SKM-1 (cell line): ENCODE measurements at regions not wholly inside any gene's neighbourhood (a gene's known extent, or its start where the extent isn't known, plus 50 kb on each side); places are given as distances from the start of the nearest gene placed in this dataset.
"Not testable (repeated sequence)": the region's sequence is repeated elsewhere in the genome, so short reads cannot be mapped to it uniquely, and the experiment has no call there.

Experiments
- DNase-seq: peaks from one replicate; lab custom pipeline; 2025; ENCODE audit not compliant: unreplicated experiment; lab: John Stamatoyannopoulos, UW

DNA sequence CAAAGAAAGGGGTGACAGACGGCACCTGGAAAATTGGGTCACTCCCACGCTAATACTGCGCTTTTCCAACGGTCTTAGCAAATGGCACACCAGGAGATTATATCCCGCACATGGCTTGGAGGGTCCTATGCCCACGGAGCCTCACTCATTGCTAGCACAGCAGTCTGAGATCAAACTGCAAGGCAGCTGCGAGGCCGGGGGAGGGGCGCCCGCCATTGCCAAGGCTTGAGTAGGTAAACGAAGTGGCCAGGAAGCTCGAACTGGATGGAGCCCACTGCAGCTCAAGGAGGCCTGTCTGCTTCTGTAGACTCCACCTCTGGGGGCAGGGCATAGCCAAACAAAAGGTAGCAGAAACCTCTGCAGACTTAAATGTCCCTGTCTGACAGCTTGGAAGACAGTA lies 676.8 kb downstream of the BCKDHB start:
- DNase-seq: not testable (repeated sequence)

GRCh38 chr6:80771941-80772340 lies 665.5 kb downstream of the BCKDHB start:
- no peak for DNase-seq

- no peak for DNase-seq
Observed at GRCh38 chr6:80769106-80769505, 662.6 kb downstream of the BCKDHB start.

DNA sequence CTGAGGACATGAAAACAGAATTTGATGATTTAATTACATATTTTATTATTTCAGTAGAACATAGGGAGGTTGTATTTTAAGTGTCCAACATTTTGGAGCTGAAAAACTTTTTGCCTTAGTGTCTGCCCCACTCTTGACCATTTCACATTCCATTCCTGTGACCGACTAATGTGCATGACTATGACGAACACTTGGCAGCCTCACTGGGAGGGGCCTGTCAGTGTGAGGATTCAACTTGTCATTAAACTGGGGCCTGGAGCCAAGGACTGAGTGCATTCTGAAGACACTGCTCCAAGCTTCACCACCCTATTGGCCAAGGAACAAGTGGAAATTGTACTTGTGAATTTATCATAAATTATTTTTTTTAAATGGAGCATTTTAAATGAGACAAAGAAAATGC lies 661.3 kb downstream of the BCKDHB start:
- DNase-seq: no peak

GRCh38 chr6:80744213-80744612 lies 637.7 kb downstream of the BCKDHB start:
- no peak for DNase-seq

GRCh38 chr6:80742481-80742880 lies 636.0 kb downstream of the BCKDHB start:
- DNase-seq: no peak

GRCh38 chr6:80733641-80734040 lies 627.2 kb downstream of the BCKDHB start:
- no peak for DNase-seq

GRCh38 chr6:80728830-80729229 lies 622.4 kb downstream of the BCKDHB start:
- no peak for DNase-seq

DNA sequence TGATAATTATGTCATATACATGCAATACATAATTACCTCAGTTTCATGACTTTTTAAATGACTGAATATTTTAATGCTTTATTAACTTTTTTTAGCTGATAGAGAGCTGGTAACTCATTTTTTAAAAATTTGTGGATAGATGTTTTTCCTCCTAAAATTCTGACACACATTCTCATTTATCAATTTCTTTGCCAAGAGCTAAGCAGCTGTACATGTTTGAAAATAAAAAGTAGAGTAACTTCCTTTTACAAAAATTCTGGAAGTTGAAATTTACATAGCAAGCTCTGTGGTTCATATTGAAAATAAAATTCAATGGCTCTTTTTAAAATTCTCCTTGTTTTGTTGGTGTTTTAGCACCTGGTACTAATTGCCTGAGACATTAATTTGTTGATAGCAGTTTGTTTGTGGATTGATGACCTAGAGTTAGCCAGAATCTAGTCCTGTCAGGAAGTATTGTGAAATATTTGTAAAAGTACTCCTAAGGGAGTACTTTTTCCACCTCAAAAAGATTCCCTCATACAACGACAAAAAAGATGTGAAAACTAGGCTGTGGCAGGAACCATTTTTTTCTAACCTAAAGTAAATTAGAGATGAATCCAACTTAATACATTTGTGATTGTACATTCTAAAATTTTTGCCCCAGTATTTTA lies 621.8 kb downstream of the BCKDHB start:
- no peak for DNase-seq

DNA sequence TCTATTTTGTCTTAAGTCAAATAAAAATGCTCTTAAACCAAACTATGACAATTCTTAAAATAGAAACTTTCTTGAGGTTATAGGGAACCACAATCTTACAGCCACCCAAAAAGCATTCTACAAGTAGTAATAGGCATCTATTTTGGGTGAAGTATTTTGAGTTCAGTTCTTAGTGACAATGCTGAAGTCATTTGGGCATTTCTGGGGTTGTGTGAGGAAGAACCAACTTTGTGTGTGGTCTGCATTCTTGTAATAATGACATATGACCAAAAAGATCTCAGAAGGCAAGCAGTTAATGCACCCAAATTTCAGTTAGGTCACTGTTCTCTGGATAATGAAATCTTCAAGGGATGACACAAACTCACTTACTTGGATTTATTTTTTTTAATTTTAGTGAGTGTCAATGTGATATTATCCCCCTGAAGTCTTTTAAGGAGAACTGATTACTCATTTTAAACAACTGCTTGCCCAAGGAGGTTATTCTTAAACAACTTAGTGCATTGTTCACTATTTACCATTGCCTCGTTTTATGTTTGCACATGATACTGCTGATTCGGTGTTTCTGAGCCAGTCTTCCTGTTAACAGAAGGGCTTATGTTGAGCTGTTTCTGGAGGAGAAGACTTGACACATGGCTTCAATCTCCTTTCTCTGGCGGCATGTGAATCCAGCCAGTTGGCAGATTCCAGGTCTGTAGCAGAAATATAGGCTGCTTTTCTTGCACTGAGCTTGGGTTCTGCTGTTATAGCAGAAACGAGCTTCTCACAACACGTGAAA lies 618.9 kb downstream of the BCKDHB start:
- DNase-seq: no peak

DNA sequence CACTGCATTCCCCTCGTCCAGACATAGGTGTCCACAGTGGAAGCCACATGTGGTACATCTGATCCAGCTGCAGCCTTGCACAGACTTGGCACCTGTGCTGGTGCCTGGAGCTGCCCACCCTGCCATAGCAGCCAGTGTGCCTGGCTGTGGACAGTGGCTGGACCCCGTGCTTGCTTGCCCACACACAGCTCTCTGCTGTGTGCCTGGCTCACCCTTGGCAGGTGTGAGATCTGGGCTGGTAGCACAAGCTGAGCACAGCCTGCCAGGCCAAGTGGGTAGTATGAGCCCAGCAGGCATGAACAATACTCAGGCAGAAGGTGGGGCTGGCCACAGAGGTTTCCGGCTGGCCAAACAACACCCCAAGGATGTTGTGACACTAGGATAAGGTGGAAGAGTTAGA lies 614.4 kb downstream of the BCKDHB start:
- DNase-seq: no peak

GRCh38 chr6:80714513-80714912 lies 608.0 kb downstream of the BCKDHB start:
- no peak for DNase-seq

GRCh38 chr6:80698459-80698858 lies 592.0 kb downstream of the BCKDHB start:
- DNase-seq: no peak

DNA sequence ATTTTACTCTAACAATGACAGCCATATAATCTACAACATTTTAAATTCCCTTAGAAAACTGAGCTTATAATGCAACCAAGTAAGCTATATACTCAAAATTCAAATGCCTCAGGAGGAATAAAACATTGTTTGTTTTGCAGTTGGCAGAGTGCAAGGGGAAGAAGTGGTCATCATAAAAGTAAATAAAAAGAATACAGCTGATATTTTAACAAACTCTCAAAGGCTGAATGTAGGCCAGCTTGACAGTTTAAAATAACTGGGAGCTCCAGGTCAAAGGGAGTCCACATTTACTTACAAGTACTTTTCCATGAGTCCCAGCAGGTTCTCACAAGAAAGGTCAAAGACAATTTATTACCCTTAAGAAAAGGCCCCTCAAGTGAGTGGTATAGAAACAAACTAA lies 589.8 kb downstream of the BCKDHB start:
- no peak for DNase-seq

DNA sequence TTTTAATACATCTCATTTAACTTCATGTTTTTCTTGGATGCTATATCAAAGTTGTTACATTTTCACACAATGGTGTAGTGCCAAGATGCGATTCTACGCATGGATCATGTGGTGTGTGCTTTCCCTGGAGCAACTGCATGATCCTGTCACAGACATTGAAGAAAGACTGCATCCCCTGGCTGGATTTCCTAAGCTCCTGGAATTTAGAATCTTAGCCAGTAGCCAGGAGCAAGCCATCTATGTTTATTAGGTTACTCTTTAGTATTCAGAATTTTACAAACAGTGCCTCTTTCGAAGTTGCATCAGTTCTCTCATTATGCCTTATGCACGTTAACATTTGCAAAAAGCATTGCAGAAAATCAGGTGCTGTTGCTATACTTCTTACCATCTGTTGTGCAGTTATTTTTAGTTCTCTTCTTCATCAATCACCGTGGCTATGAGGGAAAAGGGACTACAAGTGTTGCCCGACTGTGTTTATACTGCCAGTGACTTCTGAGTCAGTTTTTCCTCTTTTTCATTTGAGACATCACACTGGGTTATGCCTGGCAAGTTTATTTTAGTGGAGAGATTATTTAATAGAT lies 584.2 kb downstream of the BCKDHB start:
- DNase-seq: no peak

DNA sequence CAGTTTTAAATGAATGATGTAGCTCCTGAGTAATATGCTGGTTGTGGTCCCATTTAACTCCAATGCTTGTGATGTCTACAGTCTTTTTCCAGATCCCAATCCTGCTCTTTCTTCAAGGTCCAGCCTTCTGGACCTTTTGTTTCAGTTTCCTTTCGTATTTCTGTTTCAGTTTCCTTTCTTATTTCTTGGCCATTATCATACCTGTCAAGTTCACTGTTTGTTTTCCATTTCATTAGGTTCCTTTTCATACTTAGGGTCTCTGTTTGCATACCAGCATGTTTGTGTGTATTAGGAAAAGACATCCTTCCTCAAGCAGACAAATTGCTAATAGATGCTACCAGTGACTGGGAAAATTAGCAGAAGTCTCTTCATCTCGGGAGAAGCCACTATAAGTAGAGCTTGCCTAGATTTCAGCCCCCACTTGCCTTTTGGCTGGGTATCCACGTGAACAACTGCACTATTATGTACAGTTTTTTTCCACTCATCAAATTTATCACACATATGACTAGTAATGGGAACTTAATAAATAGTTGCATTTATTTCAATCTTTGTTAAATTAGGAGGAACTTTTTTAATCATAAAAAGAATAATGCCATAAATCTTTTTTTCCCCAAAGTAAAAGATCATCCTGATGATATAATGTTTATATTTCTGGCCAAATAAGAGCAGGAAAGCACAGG lies 583.4 kb downstream of the BCKDHB start:
- no peak for DNase-seq

- no peak for DNase-seq
Observed at GRCh38 chr6:80679992-80680391, 573.5 kb downstream of the BCKDHB start.

DNA sequence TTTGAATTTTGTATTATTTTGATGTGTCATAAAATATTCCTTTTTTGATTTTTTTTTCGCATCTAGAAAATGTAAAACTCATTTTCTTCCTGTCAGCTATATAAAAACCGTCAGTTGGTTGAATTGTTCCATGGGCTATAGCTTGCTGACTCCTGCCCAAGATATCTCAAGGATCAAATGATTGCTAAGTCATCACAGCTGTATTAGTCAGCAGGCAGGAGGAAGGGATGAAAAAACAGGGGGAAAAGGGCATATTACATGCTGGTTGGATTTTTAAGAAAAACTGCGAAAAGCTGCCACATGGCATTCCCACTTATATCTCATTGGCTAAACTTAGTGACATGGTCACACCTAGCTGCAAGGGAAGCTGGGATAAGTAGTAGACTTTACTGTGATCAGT lies 569.9 kb downstream of the BCKDHB start:
- no peak for DNase-seq

DNA sequence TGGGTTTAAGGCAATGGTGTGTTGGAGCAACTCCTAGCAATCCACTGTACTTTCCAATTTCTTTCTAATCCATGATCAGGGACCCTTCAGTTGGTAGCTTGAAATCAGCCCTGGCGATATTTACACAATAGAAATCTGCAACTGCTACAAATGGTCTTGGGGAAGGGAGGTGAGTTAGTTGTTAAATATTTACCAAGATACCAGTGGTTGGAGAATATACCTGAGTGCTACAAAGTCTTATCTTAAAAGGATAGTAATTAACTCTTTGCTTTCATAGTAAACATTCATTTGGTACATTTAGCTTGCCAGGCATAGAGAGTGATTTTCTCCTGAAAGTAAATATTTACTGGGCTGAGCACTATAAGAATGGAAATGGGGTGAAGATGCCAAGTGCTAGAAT lies 568.2 kb downstream of the BCKDHB start:
- no peak for DNase-seq

DNA sequence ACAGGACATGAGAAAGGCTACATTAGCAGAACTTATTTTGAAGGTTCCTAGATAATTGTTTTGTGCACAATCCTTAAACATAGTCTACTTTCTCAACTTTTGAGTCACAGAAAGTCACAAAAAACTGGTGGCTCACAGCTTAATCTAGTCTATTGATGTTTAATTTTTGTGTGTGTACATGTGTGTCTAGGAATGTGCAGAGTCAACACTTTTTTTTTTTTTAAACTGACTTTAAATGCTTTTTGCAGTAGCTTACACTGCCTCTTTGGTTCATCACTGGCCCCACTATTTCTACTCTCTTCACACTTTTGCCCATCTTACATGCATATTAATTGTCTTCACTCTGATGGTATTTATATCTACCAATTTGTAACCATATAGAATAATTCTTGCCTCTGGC lies 566.9 kb downstream of the BCKDHB start:
- DNase-seq: no peak

GRCh38 chr6:80667006-80667405 lies 560.5 kb downstream of the BCKDHB start:
- DNase-seq: no peak

- DNase-seq: no peak
Observed at GRCh38 chr6:80658926-80659325, 552.5 kb downstream of the BCKDHB start.
